ENCODE measurements at regions not wholly inside any gene's neighbourhood (a gene's known extent, or its start where the extent isn't known, plus 50 kb on each side); places are given as distances from the start of the nearest gene placed in this dataset.

GRCh38 chr17:71149607-71150006 is 971.2 kb upstream of the SOX9 start:
- TF ChIP-seq CTCF (optimal IDR thresholded peaks at IDR 0.05 in 1 of 3, IDR thresholded peaks at IDR 0.05 in 1 of 3, conservative IDR thresholded peaks at IDR 0.05 in 1 of 3; ENCODE audit: extremely low read depth in 1 of 3, insufficient read depth in 2 of 3, low read length in 3 of 3) (no peak), EZH2 (IDR thresholded peaks at IDR 0.05; ENCODE audit: low read length) (no peak)

Data from keratinocyte (primary cell).